ENCODE measurements at regions not wholly inside any gene's neighbourhood (a gene's known extent, or its start where the extent isn't known, plus 50 kb on each side); places are given as distances from the start of the nearest gene placed in this dataset.

DNA sequence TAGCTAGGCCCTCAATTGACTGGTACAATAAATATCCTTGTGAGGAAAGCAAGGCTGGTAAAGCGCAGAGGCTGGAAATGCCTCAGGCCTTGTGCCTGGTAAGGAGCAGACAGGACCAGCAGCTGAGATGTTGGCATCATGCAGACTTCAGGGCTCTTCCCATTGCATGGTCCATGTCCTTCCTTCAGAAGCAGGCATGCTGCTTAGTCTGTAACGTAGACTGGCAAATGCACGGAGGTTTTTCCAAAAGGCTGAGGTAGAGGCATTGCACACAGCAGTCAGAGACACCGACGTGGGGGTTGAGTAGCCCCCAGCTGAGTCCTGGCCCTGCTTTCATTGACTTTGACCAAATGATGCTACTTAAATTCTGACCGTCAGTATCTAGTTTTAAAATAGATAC lies 87.1 kb downstream of the ADRB2 start:
- FAIRE-seq (no peak), ATAC-seq (no peak), DNase-seq (ENCODE audit: extremely low read depth in 1 of 4, low spot score in 3 of 4) (no peak)
- no peak overlapping the region for H3K4me2 ChIP-seq (ENCODE audit: insufficient read depth, low read length)
- no peaks in the 10 kb centered on the region for H3K9me3 ChIP-seq (replicated peaks; ENCODE audit: control insufficient read depth, insufficient read depth, low read depth, low read length)
- TF ChIP-seq, protein P1, sequence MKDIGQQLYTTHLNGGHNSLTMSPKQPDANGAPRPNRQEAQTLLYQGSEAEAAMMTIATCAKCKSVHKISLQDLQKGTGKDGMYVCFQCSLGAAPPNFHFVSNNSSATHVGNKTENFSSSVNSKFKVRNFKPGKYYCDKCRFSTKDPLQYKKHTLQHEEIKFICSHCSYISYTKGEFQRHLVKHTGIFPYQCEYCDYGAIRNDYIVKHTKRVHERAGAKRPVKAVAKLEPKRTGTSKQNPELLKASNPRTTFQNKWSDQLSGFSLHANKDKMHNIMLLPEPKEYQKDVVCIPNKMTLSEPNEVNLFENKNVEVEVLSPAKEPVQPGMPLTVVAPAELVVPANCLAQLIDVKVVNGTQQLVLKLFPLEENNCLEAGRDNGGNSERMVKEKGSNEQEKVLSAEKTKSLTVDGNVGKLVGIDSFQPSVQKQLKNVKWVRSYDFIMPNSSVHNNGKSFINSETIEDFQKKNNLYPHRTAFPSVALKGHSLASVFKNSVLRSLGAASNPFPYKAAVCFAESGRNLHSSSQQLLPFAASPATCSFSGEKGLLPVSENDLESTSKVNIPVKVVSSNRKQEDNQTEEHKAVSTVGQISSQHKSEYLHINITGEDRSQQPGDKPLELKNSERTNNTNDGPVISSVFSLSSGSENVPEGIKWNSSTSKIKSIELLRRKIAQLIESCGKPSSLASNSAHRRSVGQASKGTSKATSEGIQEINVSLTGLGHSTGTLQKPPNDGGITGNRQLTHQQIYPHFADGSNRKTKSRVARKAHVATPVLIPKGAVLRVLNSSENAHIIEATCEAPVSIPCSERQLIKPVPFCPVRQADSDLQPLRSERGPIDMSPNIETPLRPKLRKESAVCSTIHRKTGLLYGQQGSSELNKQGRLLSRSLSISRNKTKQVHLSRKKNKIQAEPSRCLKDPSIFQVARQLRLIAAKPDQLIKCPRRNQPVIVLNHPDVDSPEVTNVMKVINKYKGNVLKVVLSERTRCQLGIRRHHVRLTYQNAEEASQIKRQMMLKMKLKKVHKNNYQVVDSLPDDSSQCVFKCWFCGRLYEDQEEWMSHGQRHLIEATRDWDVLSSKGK (CRISPR knock-in tag; IDR thresholded peaks at IDR 0.05), result no peak
- TF ChIP-seq BRCA1 (IDR thresholded peaks at IDR 0.05) (no peak), BRCA1 (CRISPR knock-in tag; IDR thresholded peaks at IDR 0.05) (no peak)
- WGBS (ENCODE audit: insufficient coverage, low coverage, missing lambda C conversion rate), result 2% methylated on average over 6 of the region's 6 CpGs
- peaks cover 5 to 11% of the 10 kb centered on the region in 2 experiments; a peak in 1 of 5 replicates for H3K27me3 ChIP-seq (ENCODE audit: control insufficient read depth in 2 of 2, insufficient read depth in 2 of 2, low read length in 2 of 2)
- no peaks in the 10 kb centered on the region for H3K36me3 ChIP-seq (ENCODE audit: control insufficient read depth, insufficient read depth, low read length)
- H3K27ac ChIP-seq (ENCODE audit: extremely low read depth, low read depth, low read length), result no peak overlapping the region
- intact Hi-C loops (cut with micrococcal nuclease) (loop anchor here (10.0 kb wide), 1 partner anchor 81 kb away; no protein-coding TSS in a partner anchor), in situ Hi-C loops (cut with MboI) (no loop called here)
- ChIA-PET CTCF (ENCODE audit: low intra/inter-chr PET ratio) (no interaction called here), POLR2A (no interaction called here)
- no peaks in the 10 kb centered on the region for H3K9me1 ChIP-seq (ENCODE audit: control insufficient read depth, insufficient read depth, low read length)
- no peak overlapping the region for H3K4me3 ChIP-seq
- no peaks in the 10 kb centered on the region for H3K79me2 ChIP-seq (ENCODE audit: control insufficient read depth, insufficient read depth, low read length)
- H3K9ac ChIP-seq (ENCODE audit: insufficient read depth in 1 of 2, low read depth in 2 of 2, low read length in 2 of 2), result no peak overlapping the region
- H2AFZ ChIP-seq (ENCODE audit: low read depth, low read length), result no peak overlapping the region
- BruUV-seq (replicated peaks), result no TSS peak
- H3K4me1 ChIP-seq (replicated peaks in 1 of 2; ENCODE audit: control insufficient read depth in 2 of 2, insufficient read depth in 2 of 2, low read length in 2 of 2), result peaks cover 0 to 6% of the 10 kb centered on the region in 2 experiments; a peak in 2 of 5 replicates
- no peaks in the 10 kb centered on the region for H4K20me1 ChIP-seq (replicated peaks; ENCODE audit: control insufficient read depth, insufficient read depth, low read length)
